ENCODE measurements at regions not wholly inside any gene's neighbourhood (a gene's known extent, or its start where the extent isn't known, plus 50 kb on each side); places are given as distances from the start of the nearest gene placed in this dataset.

DNA sequence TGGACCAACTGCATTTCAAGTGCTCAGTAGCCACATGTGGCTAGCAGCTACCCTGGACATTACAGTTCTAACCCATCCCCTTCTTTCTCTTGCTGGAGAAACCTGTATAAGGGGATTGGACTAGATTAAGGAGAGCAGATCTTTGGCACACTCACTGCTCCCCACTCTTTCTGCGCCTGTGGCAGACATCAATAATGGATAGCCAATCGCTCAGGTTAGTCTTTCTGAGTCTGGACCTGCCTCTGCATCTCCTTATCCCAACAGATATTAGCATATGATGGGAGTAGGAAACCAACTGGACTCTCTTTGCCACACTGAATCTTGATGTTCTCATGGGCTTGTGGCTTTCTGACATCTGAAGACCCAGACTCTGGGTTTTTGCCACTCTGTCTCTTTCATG, 81.7 kb downstream of the IRX5 start:
- TF ChIP-seq POLR2A (IDR thresholded peaks at IDR 0.05) = no peak
- TF ChIP-seq, protein P1, sequence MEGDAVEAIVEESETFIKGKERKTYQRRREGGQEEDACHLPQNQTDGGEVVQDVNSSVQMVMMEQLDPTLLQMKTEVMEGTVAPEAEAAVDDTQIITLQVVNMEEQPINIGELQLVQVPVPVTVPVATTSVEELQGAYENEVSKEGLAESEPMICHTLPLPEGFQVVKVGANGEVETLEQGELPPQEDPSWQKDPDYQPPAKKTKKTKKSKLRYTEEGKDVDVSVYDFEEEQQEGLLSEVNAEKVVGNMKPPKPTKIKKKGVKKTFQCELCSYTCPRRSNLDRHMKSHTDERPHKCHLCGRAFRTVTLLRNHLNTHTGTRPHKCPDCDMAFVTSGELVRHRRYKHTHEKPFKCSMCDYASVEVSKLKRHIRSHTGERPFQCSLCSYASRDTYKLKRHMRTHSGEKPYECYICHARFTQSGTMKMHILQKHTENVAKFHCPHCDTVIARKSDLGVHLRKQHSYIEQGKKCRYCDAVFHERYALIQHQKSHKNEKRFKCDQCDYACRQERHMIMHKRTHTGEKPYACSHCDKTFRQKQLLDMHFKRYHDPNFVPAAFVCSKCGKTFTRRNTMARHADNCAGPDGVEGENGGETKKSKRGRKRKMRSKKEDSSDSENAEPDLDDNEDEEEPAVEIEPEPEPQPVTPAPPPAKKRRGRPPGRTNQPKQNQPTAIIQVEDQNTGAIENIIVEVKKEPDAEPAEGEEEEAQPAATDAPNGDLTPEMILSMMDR (IDR thresholded peaks at IDR 0.05) = no peak

Measured in testis (tissue), 2 donors.